Upper lobe of right lung (tissue), 1 donor: ENCODE measurements at regions not wholly inside any gene's neighbourhood (a gene's known extent, or its start where the extent isn't known, plus 50 kb on each side); places are given as distances from the start of the nearest gene placed in this dataset.

Experiments
- ATAC-seq: fragments of 200-7000 bp; cut with Tn5 transposase; one replicate; pipeline ENCODE4 v1.9.1; 2020; ENCODE audit warnings: mild to moderate bottlenecking, moderate library complexity
- DNase-seq: peaks from one replicate; pipeline ENCODE4 v3.0.0-alpha.2; 2020
- H3K27ac ChIP-seq: fragments of 200-600 bp; one replicate; pipeline ENCODE4 v1.8.0; 2022
- H3K27me3 ChIP-seq: fragments of 200-600 bp; one replicate; pipeline ENCODE4 v1.8.0; 2022; ENCODE audit warnings: mild to moderate bottlenecking
- H3K36me3 ChIP-seq: fragments of 200-600 bp; one replicate; pipeline ENCODE4 v1.8.0; 2022
- H3K4me1 ChIP-seq: fragments of 200-600 bp; one replicate; pipeline ENCODE4 v1.8.0; 2022
- H3K4me3 ChIP-seq: fragments of 200-600 bp; one replicate; pipeline ENCODE4 v1.8.0; 2022; ENCODE audit warnings: mild to moderate bottlenecking
- H3K9me3 ChIP-seq: fragments of 200-600 bp; one replicate; pipeline ENCODE4 v1.8.0; 2022
- intact Hi-C: fragments of 100-400 bp; cut with DNase I; formaldehyde crosslinking; loops from one replicate; pipeline ENCODE4 v1.11.0; 2022
- TF ChIP-seq, protein P1 (sequence below): fragments of 200-600 bp; IDR thresholded peaks from one replicate; pipeline ENCODE4 v1.8.0; 2022; ENCODE audit warnings: antibody characterized with exemption
- donor health status: DM: no; HTN: yes; CAD: no; lungs with severe emphysema.

DNA sequence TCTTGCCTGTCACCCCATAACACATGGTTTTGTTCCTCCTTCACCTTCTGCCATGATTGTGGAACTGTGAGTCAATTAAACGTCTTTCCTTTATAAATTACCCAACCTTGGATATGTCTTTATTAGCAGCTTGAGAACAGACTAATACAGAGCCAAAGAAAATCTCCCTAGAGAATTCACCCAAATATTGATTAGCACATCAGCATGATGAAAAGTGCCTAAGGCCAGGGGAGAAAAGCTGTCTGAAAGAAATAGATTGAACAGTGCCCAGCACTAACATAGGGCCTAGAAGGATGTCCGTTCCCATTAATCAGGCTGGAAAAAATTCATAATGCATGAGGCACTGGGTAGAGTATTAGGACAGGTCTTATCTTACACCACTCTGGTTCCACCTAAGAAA, 111.9 kb upstream of the CALN1 start:
- ATAC-seq (no peak), DNase-seq (no peak)
- Histone ChIP-seq H3K9me3 (no peaks in the 10 kb centered on the region), H3K27me3 (no peaks in the 10 kb centered on the region), H3K36me3 (no peaks in the 10 kb centered on the region), H3K4me1 (no peaks in the 10 kb centered on the region), H3K4me3 (no peak overlapping the region), H3K27ac (no peak overlapping the region)
- intact Hi-C loops, result no loop called here
- TF ChIP-seq, protein P1, sequence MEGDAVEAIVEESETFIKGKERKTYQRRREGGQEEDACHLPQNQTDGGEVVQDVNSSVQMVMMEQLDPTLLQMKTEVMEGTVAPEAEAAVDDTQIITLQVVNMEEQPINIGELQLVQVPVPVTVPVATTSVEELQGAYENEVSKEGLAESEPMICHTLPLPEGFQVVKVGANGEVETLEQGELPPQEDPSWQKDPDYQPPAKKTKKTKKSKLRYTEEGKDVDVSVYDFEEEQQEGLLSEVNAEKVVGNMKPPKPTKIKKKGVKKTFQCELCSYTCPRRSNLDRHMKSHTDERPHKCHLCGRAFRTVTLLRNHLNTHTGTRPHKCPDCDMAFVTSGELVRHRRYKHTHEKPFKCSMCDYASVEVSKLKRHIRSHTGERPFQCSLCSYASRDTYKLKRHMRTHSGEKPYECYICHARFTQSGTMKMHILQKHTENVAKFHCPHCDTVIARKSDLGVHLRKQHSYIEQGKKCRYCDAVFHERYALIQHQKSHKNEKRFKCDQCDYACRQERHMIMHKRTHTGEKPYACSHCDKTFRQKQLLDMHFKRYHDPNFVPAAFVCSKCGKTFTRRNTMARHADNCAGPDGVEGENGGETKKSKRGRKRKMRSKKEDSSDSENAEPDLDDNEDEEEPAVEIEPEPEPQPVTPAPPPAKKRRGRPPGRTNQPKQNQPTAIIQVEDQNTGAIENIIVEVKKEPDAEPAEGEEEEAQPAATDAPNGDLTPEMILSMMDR, result no peak

DNA sequence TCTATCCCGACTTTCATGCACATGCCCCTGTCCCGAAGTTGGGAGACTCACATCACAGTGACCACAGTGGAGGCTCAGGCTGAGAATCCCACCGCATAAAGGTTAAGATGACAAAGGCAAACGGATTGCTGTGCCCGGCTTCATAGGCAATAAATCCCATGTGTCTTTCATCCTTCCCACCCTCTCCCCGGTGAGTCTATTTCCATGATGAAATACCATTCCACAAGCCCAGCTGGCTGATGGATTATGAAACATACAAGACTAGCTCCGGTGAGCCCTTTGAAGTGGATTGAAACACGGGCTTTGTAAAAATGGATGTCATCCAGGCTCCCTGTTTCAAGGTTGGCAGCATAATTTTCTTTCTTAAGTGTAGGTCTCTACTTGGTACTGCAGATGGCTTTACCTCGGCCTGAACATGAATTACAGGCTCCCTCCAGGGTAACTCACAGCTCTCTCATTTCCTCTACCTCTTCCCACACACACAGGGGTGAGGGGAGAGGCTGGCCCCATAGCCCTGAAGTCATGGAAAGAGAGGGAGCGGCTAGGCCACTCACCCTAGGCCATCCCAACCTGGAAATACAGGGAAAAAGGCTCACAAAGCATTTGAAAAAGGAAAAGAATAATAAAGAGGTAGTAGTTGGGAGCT, 92.0 kb upstream of the CALN1 start:
- Histone ChIP-seq H3K4me3 (no peak overlapping the region), H3K27ac (no peak overlapping the region), H3K36me3 (no peaks in the 10 kb centered on the region), H3K9me3 (no peaks in the 10 kb centered on the region), H3K27me3 (no peaks in the 10 kb centered on the region), H3K4me1 (no peaks in the 10 kb centered on the region)
- intact Hi-C loops, result no loop called here
- no peak for ATAC-seq
- no peak for DNase-seq
- TF ChIP-seq, protein P1, result no peak

DNA sequence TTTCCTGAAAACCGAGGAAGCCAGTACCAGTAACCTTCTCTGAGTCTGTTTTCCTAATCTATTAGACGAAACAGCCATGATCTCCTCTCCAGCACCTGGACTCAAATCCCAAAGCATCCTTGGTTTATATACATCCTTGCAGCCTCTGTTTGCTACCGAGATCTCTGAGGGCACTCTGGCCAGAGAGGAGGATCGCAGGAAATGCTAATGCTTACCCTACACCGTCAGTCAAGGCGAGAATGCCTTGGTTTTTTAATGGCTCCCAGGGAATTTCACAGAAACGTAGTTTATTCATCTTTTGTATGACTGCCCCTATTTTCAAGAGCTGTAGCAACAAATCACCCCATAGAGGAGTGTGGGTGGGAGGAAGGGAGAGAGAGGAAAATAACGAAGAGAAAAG, 91.5 kb upstream of the CALN1 start:
- Histone ChIP-seq H3K4me1 (no peaks in the 10 kb centered on the region), H3K36me3 (no peaks in the 10 kb centered on the region), H3K4me3 (no peak overlapping the region), H3K9me3 (peaks cover under 1% of the 10 kb centered on the region), H3K27ac (no peak overlapping the region), H3K27me3 (no peaks in the 10 kb centered on the region)
- no peak for DNase-seq
- no peak for ATAC-seq
- intact Hi-C loops, result no loop called here
- TF ChIP-seq, protein P1, result no peak

DNA sequence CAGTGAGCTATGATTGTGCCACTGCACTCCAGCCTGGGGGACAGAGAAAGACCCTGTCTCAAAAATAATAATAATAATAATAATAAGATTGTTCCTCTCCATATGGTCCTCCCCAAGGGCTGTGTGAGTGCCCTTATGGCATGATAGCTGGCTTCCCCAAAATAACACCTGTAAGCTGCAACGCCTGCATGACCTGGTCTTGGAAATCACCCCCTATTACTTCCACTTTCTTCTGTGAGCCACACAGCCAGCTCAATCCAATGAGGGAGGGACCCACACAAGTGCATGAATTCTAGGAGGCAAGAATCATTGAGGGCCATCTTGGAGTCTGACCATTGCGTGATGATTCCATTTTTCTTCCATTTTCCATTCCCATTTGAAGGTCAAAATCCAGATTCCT, 82.7 kb upstream of the CALN1 start:
- TF ChIP-seq, protein P1, result no peak
- no peak for ATAC-seq
- intact Hi-C loops, result no loop called here
- Histone ChIP-seq H3K4me1 (no peaks in the 10 kb centered on the region), H3K27ac (no peak overlapping the region), H3K9me3 (peaks cover 3% of the 10 kb centered on the region), H3K36me3 (no peaks in the 10 kb centered on the region), H3K27me3 (no peaks in the 10 kb centered on the region), H3K4me3 (no peak overlapping the region)
- DNase-seq, result no peak

DNA sequence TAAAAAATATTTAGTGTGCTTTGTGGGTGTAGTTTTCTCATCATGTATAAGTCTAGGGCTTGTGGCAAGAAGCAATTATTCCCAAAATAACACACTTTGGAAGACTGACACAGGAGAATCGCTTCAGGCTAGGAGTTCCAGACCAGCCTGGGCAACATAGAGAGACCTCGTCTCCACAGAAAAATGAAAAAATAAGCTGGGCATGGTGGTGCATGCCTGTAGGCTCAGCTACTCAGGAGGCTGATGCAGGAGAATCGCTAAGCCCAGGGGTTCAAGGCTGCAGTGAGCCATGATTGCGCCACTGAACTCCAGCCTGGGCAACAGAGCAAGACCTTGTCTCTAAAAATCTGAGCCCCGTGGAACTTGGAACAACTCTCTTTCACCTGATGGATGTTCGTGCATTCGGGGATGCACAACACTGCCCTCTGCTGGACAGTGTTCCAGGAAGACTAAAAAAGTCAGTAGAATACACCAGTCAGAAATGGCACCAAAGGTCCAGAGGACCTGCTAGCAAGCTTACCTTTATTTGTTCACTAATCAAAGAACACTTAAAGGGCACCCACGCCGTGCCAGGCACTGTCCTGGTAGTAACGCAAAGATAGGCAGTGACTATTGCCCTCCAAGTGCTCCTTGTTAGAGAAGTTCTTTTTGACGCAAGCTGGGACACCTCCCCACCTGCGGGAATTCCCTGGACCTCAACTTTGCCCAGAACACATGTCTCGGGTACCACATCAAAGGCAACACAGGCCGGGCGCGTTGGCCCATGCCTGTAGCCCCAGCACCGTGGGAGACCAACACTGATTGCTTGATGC, 81.9 kb upstream of the CALN1 start:
- no peak overlapping the region for H3K27ac ChIP-seq
- intact Hi-C loops, result no loop called here
- DNase-seq (peak; percentile 72), ATAC-seq (peak; percentile 86)
- H3K4me1 ChIP-seq, result no peaks in the 10 kb centered on the region
- H3K36me3 ChIP-seq, result no peaks in the 10 kb centered on the region
- peaks cover 3% of the 10 kb centered on the region for H3K9me3 ChIP-seq
- no peak overlapping the region for H3K4me3 ChIP-seq
- TF ChIP-seq, protein P1, result peak; percentile 71
- no peaks in the 10 kb centered on the region for H3K27me3 ChIP-seq
